ENCODE measurements at regions not wholly inside any gene's neighbourhood (a gene's known extent, or its start where the extent isn't known, plus 50 kb on each side); places are given as distances from the start of the nearest gene placed in this dataset.
"Not testable (repeated sequence)": the region's sequence is repeated elsewhere in the genome, so short reads cannot be mapped to it uniquely, and the experiment has no call there.

DNA sequence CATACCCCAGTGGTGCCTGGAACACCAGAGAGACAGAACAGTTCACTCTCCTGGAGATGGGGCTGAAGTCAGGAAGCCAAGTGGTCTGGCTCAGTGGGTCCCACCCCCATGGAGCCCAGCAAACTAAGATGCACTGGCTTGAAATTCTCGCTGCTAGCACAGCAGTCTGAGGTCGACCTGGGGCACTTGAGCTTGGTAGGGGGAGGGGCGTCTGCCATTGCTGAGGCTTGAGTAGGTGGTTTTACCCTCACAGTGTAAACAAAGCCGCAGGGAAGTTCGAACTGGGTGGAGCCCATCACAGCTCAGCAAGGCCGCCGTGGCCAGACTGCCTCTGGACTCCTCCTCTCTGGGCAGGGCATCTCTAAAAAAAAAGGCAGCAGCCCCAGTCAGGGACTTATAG lies 272.0 kb downstream of the KLF13 start:
- DNase-seq (ENCODE audit: low read depth): no peak

DNA sequence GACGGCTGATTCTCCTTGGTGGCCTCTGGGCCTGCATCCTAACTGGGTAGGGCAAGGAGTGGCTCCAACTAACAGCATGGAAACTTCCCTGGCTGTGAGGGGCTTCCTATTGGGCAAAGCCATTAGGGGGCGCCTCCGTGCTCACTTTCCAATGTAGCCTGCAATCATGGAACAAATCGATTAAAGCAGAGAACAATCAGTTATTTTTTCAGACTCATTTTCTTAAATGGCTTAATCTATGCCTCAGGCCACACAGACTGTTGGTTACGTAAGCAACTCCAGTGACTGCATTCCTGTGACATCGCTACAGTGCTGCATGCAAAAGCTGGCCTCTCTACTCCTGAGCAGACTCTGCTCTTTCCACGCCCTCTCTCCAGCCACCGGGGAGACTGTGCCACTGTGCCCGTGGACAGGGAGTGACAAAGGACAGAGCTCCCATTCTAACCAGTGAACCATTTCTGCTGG lies 278.9 kb downstream of the KLF13 start:
- no peak for DNase-seq (ENCODE audit: low read depth)

DNA sequence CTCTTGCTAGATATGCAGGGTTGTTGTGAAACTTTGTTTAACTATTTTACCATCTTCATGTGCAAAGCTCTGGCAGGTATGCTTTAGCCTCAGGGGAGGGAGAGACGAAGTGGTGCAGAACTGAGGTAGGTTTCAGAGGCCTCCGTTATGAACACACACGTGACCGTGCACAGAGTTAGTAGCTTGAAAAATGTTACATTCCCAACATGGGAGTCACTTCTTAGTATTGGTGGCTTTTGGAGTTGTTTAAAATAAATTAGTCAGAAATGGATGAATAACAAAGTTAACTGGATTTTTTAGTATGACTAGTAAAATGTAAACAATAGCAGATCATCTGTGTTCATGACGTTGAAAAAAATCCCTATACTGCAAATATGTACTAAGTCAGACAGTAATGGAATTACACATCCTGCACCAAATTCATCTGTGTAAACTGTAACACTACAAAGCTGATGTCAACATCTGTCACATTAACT lies 279.6 kb downstream of the KLF13 start:
- peak; percentile 13 for DNase-seq (ENCODE audit: low read depth)

DNA sequence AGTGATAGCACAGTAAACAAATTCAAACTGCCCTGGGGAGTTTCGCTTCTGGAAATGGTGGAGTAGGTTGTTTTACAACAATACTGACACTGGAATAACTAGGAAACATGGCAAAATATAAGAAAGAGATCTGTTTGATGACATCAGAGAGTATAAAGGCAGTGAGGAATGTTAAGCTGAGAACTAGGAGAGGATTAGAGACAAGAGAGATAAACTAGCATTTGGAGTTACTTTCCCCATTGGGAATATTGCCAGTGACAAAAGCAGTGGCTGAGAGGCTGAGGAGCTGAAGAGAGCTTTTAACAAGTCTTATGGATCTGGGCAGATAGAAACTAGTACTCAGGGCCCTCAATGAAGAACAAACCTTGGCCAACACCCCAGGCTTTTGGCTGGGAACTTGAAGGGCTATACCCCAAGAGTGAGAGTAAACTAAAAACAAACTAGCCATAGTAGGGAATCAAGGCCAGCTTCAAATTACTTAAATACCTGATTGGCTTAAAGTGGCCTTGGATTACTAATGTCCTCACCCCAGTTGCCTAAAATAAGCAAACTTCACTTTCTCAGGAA lies 280.4 kb downstream of the KLF13 start:
- no peak for DNase-seq (ENCODE audit: low read depth)

DNA sequence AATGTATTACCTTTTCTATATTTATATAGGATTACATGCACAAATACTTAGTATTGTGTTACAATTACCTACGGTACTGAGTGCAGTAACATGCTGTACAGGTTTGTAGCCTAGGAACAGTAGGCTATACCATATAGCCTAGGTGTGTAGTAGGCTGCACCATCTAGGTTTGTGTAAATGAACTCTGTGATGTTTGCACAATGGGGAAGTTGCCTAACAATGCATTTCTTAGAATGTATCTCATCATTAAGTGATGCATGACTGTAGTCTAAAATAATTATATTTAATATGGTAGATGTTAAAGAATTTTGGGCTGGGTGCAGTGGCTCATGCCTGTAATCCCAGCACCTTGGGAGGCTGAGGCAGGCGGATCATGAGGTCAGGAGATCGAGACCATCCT lies 281.0 kb downstream of the KLF13 start:
- no peak for DNase-seq (ENCODE audit: low read depth)

DNA sequence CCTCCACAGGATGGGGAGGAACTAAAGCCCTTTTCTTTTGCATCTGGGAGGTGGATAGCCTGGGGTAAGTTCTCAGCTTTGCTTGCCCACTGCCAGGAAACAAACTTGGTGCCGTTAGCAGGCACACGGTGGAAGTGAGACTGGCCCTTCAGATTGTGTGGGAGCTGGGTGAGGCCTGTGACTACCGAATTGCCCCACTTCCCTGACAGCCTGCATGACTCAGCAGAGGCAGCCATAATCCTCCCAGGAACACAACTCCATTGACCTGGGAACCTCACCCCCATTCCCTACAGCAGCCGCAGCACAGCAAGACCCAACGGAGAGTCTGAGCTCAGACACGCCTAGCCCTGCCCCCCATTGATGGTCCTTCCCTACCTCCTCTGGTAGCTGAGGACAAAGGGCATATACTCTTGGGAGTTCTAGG lies 282.6 kb downstream of the KLF13 start:
- DNase-seq (ENCODE audit: low read depth): no peak

DNA sequence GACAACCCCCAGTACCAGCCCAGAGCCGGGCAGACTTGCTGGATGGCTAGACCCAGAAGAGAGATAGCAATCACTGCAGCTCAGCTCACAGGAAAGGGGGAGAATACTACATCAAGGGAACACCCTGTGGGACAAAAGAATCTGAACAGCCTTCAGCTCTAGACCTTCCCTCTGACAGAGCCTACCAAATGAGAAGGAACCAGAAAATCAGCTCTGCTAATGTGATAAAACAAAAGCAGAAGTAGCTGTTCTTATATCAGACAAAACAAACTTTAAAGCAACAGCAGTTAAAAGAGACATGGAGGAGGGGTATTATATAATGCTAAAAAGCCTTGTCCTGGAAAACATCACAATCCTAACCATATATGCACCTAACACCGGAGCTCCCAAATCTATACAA lies 283.3 kb downstream of the KLF13 start:
- DNase-seq (ENCODE audit: low read depth): no peak

DNA sequence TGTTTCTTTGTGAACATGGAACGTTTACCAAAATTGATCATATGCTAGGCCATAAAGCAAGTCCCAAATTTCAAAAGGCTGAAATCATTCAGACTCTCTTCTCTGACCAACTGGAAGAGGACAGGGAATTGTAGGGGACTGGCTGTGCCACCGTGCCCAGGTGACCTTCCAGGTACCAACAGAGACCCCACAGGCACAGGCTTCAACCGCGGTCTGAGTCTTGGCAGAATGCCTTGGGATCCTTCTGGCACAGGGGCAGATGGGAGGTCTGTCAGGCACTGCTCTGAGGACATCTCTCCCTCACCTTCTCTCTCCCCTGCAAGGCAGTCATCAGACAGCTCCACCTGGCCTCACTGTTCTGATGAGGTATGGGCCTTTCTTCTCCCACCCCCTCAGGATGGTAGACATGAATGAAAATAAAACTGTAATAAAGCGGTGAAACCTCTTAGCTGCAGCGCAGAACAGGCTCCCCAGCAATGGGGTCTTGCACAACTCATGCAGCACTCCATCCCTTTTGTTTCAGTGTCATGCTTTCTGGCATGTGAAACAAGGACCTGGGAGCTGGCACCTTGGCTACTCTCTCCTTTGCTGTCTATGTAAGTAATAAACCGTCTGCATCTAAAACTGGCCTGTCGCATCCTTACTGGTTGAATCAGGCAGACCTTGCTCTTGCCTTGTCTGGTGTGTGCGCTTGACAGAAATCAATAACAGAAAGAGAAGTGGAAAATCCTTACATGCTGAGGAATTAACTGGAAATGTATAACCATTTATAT lies 289.2 kb downstream of the KLF13 start:
- no peak for DNase-seq (ENCODE audit: low read depth)

DNA sequence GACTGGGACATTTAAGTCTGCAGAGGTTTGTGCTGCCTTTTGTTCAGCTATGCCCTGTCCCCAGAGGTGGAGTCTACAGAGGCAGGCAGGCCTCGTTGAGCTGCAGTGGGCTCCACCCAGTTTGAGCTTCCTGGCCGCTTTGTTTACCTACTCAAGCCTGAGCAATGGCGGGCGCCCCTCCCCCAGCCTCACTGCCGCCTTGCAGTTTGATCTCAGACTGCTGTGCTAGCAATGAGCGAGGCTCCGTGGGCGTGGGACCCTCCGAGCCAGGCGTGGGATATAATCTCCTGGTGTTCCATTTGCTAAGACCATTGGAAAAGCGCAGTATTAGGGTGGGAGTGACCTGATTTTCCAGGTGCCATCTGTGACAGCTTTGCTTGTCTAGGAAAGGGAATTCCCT lies 296.7 kb downstream of the KLF13 start:
- DNase-seq (ENCODE audit: low read depth): not testable (repeated sequence)

DNA sequence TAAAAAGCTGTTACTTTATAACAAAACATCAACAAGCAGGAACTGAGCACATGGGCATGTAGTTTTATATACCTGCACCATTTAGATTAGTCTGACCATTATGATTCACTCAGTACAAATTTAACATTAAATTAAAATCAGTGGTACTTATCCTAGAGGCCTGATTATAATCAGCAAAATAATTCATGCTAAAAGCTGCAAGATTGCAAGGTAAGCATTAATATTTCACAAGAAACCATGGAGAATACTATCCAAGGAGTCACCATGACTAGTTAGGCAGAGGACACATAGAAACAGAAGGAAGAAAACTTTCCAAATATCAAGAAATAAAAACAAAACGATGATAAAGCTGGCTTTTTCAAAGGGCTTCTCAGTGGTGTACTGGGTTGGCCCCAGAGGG lies 297.5 kb downstream of the KLF13 start:
- not testable (repeated sequence) for DNase-seq (ENCODE audit: low read depth)

DNA sequence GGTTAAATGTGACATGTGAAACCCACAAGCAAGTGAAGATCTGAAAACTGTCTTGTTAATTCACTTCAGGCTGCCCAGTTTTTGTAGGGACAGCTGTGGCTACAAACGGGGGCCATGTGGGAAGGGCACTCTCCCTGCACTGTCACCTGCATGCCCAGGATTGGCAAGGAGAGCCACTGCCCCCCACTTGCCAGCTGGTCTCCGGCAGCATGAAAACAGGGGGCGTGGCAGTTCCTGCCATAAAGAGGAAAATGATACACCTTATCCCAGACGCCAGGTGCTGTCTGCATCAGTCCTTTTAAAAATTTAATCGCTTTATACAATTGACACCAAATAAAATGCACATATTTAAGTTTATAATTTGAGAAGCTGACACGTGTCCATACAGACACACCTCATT lies 309.1 kb downstream of the KLF13 start:
- DNase-seq (ENCODE audit: low read depth): not testable (repeated sequence)

DNA sequence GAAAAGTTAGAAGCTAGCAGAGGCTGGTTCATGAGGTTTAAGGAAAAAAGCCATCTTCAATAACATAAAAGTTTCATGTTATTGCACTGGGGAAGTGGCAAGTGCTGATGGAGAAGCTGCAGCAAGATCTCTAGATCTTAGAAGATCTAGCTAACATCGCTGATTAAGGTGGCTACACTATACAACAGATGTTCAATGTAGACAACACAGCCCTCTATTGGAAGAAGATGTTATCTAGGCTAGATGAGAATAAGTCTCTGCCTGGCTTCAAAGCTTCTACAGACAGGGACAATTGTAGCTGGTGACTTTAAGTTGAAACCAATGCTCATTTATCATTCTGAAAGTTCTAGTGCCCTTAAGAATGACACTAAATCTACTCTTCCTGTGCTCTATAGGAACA lies 310.3 kb downstream of the KLF13 start:
- DNase-seq (ENCODE audit: low read depth): not testable (repeated sequence)

DNA sequence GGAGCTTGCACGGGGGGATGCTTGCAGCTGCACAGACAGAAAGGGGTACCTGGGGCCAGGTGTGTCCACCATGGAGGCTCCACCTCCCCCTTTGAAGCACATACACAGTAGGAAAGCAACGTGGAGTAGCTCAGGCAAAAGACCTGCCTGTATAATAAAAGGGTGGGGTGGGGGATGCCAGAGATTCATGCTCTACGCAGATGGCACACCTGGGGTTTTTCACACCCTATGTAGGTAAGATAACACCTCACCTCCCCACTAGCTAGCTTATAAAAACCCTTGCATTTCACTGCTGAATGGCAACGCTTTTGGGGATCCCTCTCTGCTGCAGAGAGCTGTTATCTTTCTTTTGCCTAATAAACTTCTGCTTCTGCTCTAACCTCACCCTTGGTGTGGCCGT lies 317.3 kb downstream of the KLF13 start:
- not testable (repeated sequence) for DNase-seq (ENCODE audit: low read depth)

DNA sequence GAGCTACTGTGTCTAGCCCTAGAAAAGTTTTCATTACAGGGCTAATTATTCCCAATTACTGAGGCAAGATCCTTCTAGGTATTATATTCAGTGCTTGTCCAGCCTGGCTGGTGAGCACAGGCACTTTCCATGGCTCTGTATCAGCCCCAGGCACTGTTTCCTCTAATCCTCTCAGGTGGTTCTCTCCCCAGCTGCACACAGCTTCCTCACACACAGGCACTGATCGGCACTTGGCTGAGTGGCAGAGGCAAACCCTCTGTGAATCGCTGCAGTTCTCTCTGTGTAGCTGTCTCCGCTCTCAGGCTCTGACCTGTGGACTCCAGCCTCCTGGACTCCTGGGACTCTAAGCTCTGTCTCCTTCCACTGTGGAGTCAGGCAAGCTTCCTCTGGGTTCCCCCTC lies 318.1 kb downstream of the KLF13 start:
- not testable (repeated sequence) for DNase-seq (ENCODE audit: low read depth)

DNA sequence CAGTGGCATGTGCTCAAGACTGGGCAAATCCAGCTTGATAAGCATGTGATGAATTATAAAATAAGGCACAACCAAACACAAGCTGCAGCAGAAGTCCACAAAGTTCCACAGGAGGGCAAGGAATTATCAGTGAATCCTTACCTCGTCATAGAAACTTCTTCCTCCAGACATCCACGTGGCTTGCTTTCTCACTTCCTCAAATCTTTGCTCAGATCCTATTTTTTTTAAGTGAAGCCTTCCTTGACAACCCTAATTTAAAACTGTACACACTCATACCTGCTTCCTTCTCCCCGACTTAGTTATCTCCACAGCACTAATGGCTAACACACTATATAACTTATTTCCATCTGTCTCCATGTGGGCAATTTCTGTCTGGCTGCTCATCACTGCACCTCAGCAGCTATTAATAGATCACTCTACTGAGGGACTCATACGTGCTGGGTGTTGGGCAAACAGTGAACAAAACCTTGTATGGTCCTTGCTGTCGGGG lies 320.7 kb downstream of the KLF13 start:
- not testable (repeated sequence) for DNase-seq (ENCODE audit: low read depth)

DNA sequence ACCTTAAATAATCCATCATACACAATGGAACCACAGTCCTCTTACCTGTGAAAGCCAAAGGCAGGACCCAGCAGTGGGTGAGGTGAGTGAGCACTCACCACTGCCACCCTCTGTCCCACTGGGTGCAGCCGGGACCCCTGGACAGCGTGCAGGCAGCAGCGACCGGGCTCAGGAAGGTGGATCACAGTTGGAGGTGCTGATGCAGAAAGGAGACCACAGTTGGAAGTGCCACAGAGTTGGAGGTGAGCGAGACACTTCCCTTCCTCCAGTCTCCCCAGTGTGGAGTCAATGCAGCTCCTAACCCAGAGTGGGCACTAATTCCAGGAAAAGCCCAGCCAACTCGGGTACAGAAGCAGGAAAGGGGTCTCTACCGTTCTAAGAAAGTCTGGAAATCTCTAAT lies 323.0 kb downstream of the KLF13 start:
- DNase-seq (ENCODE audit: low read depth): not testable (repeated sequence)

DNA sequence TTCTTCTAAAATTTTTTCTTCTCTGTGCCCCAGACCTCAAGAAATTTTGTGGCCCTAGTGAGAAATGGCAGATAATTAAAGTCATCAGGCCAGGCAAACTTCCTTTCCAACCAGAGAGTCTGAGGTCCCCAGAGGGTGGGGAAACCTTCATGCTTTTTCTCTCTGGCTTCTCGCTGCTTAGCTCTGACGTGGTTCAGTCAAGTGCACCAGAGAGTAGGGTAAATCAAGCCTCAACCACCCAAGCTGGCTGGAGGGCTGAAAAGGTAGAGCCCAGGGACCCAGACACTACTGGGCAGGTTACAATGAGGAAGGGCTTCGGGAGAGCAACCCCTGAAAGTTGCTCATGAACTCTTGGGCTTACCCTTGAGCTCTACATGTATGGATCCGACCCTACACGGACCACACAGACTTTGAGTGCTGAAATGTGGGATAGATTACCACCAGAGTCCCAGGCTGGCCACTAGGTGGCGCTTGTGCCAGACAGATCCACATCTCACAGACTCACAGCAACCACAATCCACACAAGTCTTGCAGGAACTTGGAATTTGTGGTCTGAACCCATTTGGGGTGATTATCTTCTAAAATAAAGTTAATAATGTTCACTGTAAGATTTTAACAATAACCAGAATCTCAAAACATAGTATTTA lies 323.5 kb downstream of the KLF13 start:
- not testable (repeated sequence) for DNase-seq (ENCODE audit: low read depth)

DNA sequence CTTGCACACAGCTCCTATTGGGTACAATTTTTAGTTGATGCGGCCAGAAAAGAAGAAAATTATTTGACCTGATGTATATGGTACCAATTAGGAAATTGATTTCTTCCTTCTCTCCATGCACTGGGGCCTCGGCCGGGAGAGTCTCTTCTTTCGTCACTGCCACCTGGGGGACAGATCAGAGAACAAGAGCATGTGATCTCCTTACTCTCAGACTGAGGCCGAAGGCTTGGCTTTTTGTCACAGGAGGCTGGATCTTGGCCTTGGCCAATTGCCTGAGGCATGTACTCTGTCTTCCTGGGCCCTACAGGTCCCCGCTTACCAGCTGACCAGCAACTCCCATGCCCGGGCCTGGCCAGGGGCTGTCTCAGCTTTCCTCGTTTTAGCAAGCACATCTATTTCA lies 330.3 kb downstream of the KLF13 start:
- DNase-seq (ENCODE audit: low read depth): not testable (repeated sequence)

DNA sequence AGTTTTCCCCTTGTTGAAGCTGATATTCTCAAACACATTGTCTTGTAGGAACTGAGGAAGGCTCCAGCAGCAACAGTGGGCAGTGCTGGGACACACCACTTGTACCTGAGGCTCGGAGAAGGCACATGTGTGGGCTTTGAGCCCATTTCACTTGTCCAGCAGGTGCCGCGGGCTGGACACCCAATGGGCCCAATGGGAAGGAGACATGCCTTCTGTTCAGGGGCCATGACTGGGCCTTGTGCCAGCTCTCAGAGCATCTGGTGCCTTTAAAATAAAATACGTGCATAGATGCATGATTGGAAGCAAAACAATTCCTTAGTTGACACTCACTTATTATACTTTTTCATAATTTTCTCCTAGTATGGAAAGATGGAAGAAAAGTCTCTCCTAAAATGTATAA lies 334.2 kb downstream of the KLF13 start:
- no peak for DNase-seq (ENCODE audit: low read depth)

DNA sequence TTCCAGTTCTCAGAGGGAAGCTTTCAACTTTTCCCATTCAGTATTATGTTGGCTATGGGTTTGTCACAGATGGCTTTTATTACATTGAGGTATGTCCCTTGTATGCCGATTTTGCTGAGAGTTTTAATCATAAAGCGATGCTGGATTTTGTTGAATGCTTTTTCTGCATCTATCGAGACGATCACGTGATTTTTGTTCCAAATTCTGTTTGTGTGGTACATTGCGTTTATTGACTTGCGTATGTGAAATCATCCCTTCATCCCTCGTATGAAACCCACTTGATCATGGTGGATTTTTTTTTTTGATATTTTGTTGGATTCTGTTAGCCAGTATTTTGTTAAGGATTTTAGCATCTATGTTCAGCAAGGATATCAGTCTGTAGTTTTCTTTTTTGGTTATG lies 339.1 kb downstream of the KLF13 start:
- DNase-seq (ENCODE audit: low read depth): not testable (repeated sequence)

DNA sequence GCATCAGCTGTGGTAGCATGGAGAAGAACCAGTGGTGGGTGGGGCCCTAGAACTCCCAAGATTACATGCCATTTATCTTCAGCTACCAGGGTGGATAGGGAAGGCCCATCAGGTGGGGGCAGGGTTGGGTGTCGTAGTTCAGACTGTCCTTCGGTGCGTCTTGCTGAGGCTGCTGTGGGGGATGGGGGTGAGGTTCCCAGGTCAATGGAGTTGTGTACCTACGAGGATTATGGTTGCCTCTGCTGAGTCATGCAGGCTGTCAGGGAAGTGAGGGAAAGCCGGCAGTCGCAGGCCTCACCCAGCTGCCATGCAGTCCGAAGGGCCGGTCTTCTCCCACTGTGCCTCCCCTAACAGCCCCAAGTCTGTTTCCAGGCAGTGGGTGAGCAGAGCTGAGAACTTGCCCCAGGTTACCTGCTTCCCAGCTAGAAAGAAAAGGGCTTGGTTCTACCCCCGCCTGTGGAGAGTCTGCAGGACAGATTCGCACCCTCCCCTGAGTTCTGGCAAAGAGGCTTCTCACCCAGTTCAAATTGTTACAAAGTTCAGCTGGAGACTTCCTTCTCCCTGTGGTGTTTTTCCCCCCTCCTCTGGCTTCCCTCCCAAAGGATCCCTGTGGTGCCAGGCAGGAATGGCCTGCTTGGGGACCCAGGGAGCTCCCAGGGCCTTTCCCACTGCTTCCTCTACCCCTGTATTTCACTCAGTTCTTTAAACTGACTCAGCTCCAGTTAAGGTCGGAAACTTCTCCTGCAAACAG lies 342.7 kb downstream of the KLF13 start:
- DNase-seq (ENCODE audit: low read depth): not testable (repeated sequence)

DNA sequence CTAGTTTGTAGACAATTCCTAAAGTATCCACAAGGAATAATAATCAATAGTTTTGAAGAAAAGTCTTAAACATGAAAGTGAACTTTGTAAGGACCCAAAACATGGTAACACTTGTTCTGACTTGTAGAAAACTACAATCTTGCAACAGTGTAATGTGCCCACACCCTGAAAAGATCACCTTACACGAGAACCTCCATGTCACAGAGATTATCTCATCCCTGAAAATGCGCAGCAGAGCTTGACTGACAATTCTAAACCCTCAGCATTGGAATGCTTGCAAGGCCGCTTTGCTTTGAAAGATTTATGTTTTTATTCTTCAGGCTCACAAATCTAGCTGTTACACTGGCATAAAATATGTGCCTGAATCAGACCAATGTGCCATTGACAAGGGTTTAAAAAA lies 346.6 kb downstream of the KLF13 start:
- not testable (repeated sequence) for DNase-seq (ENCODE audit: low read depth)

All from non-pigmented ciliary epithelial cell (primary cell).